CD4-positive, alpha-beta T cell (primary cell): ENCODE measurements at regions not wholly inside any gene's neighbourhood (a gene's known extent, or its start where the extent isn't known, plus 50 kb on each side); places are given as distances from the start of the nearest gene placed in this dataset.
"Not testable (repeated sequence)": the region's sequence is repeated elsewhere in the genome, so short reads cannot be mapped to it uniquely, and the experiment has no call there.

Experiments
- ATAC-seq: fragments of 200-7000 bp; cut with Tn5 transposase; one replicate; pipeline ENCODE4 v1.10.0; 2022; ENCODE audit warnings: mild to moderate bottlenecking; ENCODE audit not compliant: poor library complexity
- CTCF ChIA-PET: fragments of 350-600 bp; sonication (Branson Sonifier 250); formaldehyde crosslinking; loops from one replicate; lab custom pipeline; 2021; ENCODE audit warnings: antibody characterized with exemption, inconsistent platforms; lab: Charles Lee
- POLR2A ChIA-PET: fragments of 350-600 bp; sonication (Branson Sonifier 250); formaldehyde crosslinking; loops from one replicate; lab custom pipeline; 2021; ENCODE audit warnings: antibody characterized with exemption, inconsistent platforms; lab: Charles Lee
- DNase-seq, 14 experiments: peaks; one replicate each; pipeline ENCODE4 v3.0.0-alpha.2; 2013 to 2020; ENCODE audit warnings: mixed read lengths in 2 of 14
- H3K27ac ChIP-seq, 2 donors: one replicate each; pipeline versions ENCODE4 v1.5.1 to v1.7.0; 2013; ENCODE audit warnings: low read length in 2 of 2, low read depth in 1 of 2, mild to moderate bottlenecking in 1 of 2
- H3K27me3 ChIP-seq, 2 experiments: 1 replicate in 1 of 2; 2 replicates in 1 of 2; pipeline versions ENCODE4 v1.6.1 to v1.7.0; 2013; ENCODE audit warnings: low read length in 2 of 2, control low read depth in 1 of 2, mild to moderate bottlenecking in 1 of 2, moderate library complexity in 1 of 2; ENCODE audit not compliant: insufficient read depth in 2 of 2, control insufficient read depth in 1 of 2
- H3K36me3 ChIP-seq: one replicate; pipeline ENCODE4 v1.6.1; 2013; ENCODE audit warnings: low read length, control low read depth; ENCODE audit not compliant: insufficient read depth
- H3K4me1 ChIP-seq: one replicate; pipeline ENCODE4 v1.6.1; 2013; ENCODE audit warnings: low read length, control low read depth; ENCODE audit not compliant: insufficient read depth
- H3K4me3 ChIP-seq: one replicate; pipeline ENCODE4 v1.5.1; 2013; ENCODE audit warnings: mild to moderate bottlenecking, low read length, moderate library complexity
- H3K9me3 ChIP-seq, 2 experiments: 1 replicate in 1 of 2; 2 replicates in 1 of 2; pipeline versions ENCODE4 v1.6.1 to v1.7.0; 2013; ENCODE audit warnings: low read length in 2 of 2, mild to moderate bottlenecking in 2 of 2, control low read depth in 1 of 2, moderate library complexity in 1 of 2; ENCODE audit not compliant: control insufficient read depth in 1 of 2, insufficient read depth in 1 of 2
- H3K27ac Mint-ChIP-seq: one replicate; pipeline ENCODE4 v1.8.0; 2020; ENCODE audit warnings: mixed read lengths
- H3K27me3 Mint-ChIP-seq: one replicate; pipeline ENCODE4 v1.8.0; 2021; ENCODE audit warnings: mixed read lengths
- H3K36me3 Mint-ChIP-seq: one replicate; pipeline ENCODE4 v1.8.0; 2021; ENCODE audit warnings: low read depth, mixed read lengths
- H3K4me1 Mint-ChIP-seq: one replicate; pipeline ENCODE4 v1.8.0; 2021; ENCODE audit warnings: low read depth, mixed read lengths
- H3K4me3 Mint-ChIP-seq: one replicate; pipeline ENCODE4 v1.8.0; 2020; ENCODE audit warnings: mild to moderate bottlenecking, mixed read lengths
- H3K9me3 Mint-ChIP-seq: one replicate; pipeline ENCODE4 v1.8.0; 2020; ENCODE audit warnings: mixed read lengths
- CTCF ChIP-seq: fragments of 200-600 bp; IDR thresholded peaks from one replicate; pipeline ENCODE4 v1.8.0; 2022; ENCODE audit warnings: antibody characterized with exemption, mild to moderate bottlenecking
- intact Hi-C, 2 experiments: fragments of 100-400 bp; cut with DNase I in 1 of 2; cut with micrococcal nuclease in 1 of 2; formaldehyde crosslinking; loops; one replicate each; pipeline versions ENCODE4 v1.15.1 to v1.9.0; 2023 to 2025; cut with DNase I, micrococcal nuclease

DNA sequence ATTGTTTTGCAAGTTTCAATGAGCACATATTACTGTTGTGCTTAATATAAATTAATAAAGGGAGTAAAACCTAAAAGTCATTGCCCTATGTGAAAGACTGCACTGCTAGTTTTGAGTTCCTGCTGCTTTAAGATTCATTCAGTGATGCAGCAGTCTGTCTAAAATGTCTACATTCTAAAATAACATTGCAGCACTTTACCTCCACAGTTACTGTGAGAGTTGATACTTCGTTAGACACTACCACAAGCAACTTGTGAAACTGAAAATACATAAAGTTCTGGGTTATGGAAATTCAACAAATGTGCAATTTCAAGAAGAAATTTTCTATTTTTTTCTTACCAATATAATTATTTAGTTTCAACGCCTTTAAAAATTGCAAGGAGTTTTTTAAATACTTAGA is 1175.2 kb upstream of the DIAPH2 start:
- Histone ChIP-seq H3K4me1 (no peaks in the 10 kb centered on the region), H3K4me3 (no peak overlapping the region), H3K9me3 (peaks cover 0 to 4% of the 10 kb centered on the region in 2 experiments), H3K27ac (no peak overlapping the region), H3K27me3 (no peaks in the 10 kb centered on the region), H3K36me3 (no peaks in the 10 kb centered on the region)
- H3K27ac Mint-ChIP-seq: no peak overlapping the region
- intact Hi-C loops: no loop called here
- H3K36me3 Mint-ChIP-seq: no peaks in the 10 kb centered on the region
- no peaks in the 10 kb centered on the region for H3K4me1 Mint-ChIP-seq
- no peak for ATAC-seq
- no peak overlapping the region for H3K4me3 Mint-ChIP-seq
- ChIA-PET CTCF (no interaction called here), POLR2A (no interaction called here)
- no peaks in the 10 kb centered on the region for H3K9me3 Mint-ChIP-seq
- DNase-seq: no peak
- no peak for TF ChIP-seq CTCF
- no peaks in the 10 kb centered on the region for H3K27me3 Mint-ChIP-seq

DNA sequence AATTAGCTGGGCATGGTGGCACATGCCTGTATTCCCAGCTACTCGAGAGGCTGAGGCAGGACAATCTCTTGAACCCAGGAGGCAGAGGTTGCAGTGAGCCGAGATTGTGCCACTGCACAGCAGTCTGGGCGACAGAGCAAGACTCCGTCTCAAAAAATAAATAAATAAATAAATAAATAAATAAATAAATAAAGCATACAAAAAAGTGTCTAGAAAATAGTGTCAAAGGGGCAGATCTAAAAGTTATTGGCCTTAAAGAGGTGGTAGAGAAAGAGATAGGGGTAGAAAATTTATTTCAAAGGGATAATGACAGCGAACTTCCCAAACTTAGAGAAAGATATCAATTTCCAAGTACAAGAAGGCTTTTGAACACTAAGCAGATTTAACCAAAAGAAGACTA is 1160.6 kb upstream of the DIAPH2 start:
- H3K36me3 ChIP-seq, H3K4me1 ChIP-seq, intact Hi-C loops, H3K27ac ChIP-seq, H3K4me3 ChIP-seq, H3K9me3 ChIP-seq, H3K9me3 Mint-ChIP-seq, CTCF ChIA-PET, ATAC-seq, H3K27me3 ChIP-seq, DNase-seq, H3K27me3 Mint-ChIP-seq, H3K36me3 Mint-ChIP-seq, POLR2A ChIA-PET, H3K4me1 Mint-ChIP-seq, H3K4me3 Mint-ChIP-seq, H3K27ac Mint-ChIP-seq: not testable (repeated sequence)

- no peaks in the 10 kb centered on the region for H3K9me3 Mint-ChIP-seq
- Histone ChIP-seq H3K27ac (no peak overlapping the region), H3K9me3 (no peaks in the 10 kb centered on the region), H3K4me1 (no peaks in the 10 kb centered on the region), H3K27me3 (no peaks in the 10 kb centered on the region), H3K4me3 (no peak overlapping the region), H3K36me3 (no peaks in the 10 kb centered on the region)
- H3K4me3 Mint-ChIP-seq: no peak overlapping the region
- TF ChIP-seq CTCF: no peak
- no peaks in the 10 kb centered on the region for H3K36me3 Mint-ChIP-seq
- no peak overlapping the region for H3K27ac Mint-ChIP-seq
- POLR2A ChIA-PET: interaction anchor here (0.7 kb wide), 1 partner anchor 277 kb away, joined by 3 read pairs; no protein-coding TSS in a partner anchor
- no peak for DNase-seq
- no peak for ATAC-seq
- intact Hi-C loops: no loop called here
- CTCF ChIA-PET: no interaction called here
- H3K4me1 Mint-ChIP-seq: no peaks in the 10 kb centered on the region
- H3K27me3 Mint-ChIP-seq: no peaks in the 10 kb centered on the region
Observed at GRCh38 chrX:95536111-95536510, 1148.5 kb upstream of the DIAPH2 start.

- ChIA-PET POLR2A (no interaction called here), CTCF (interaction anchor here (1.2 kb wide), 1 partner anchor 20 kb away, joined by 3 read pairs; no protein-coding TSS in a partner anchor)
- no peaks in the 10 kb centered on the region for H3K36me3 ChIP-seq
- Mint-ChIP-seq H3K9me3 (no peaks in the 10 kb centered on the region), H3K4me3 (no peak overlapping the region), H3K36me3 (no peaks in the 10 kb centered on the region), H3K27ac (no peak overlapping the region), H3K27me3 (no peaks in the 10 kb centered on the region), H3K4me1 (no peaks in the 10 kb centered on the region)
- H3K4me3 ChIP-seq: no peak overlapping the region
- DNase-seq (no peak), ATAC-seq (no peak)
- TF ChIP-seq CTCF: no peak
- no peaks in the 10 kb centered on the region for H3K27me3 ChIP-seq
- intact Hi-C loops: no loop called here
- H3K27ac ChIP-seq: no peak overlapping the region
- H3K9me3 ChIP-seq: no peaks in the 10 kb centered on the region
- H3K4me1 ChIP-seq: no peaks in the 10 kb centered on the region
Observed at GRCh38 chrX:95536661-95537060, 1148.0 kb upstream of the DIAPH2 start.
